CD4-positive, alpha-beta T cell treated with Interleukin-6 for 4 hours (primary cell): ENCODE measurements at regions not wholly inside any gene's neighbourhood (a gene's known extent, or its start where the extent isn't known, plus 50 kb on each side); places are given as distances from the start of the nearest gene placed in this dataset.

ENCODE experiments used
- DNase-seq: peaks from one replicate; pipeline ENCODE4 v3.0.0-alpha.2; 2020; ENCODE audit warnings: mixed read lengths

DNA sequence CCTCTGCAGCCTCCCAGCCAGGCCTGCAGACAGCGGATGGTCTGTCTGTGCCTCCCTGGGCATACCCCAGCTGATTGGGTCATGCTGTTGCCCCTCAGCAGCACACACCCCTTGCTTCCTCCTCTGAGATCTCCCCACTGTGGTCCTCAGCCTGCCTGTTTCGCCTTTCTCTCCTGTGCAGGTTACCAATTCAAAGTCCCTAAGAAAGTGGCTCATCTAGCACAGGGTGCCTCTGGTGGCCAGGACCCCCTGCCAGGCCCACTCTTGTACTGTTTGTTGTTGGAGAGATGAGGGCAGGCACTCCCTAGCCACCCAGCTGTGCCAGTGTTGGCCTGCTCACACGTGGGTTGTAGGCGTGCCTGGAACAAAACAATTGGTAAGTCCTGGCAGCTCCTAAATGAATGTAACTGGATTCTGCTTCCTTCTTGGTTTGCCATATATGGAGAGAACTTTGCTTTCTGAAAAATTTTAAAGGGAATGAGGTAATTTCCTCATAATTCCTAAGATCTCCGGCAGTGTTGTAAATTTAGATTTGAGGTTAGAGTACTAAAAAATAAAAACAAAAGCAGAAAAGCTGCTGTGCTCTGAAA lies 213.2 kb upstream of the IL12A start:
- DNase-seq, result no peak

- no peak for DNase-seq
These were observed 211.9 kb upstream of the IL12A start for GRCh38 chr3:159776779-159777178.

DNA sequence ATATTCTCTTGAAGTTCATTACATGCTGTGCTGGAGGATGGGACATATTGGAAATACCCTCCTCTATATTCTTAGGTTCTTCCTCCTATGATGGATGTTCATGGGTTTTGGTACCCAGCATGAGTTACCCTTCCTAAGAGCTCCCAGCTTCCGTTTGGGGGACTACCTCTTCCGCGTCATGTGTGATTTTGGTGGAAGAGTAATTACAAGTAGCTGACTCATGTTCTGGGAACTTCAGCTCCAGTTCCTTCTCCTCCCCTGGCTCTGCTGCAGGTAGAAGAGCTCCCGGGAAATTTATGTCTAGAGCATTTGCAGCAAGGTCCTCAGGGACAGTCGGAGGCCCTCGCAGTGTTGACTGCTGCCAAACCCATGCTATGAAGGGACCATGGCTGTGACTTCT lies 208.8 kb upstream of the IL12A start:
- no peak for DNase-seq

- DNase-seq, result no peak
These were observed 206.8 kb upstream of the IL12A start for GRCh38 chr3:159781867-159782266.

DNA sequence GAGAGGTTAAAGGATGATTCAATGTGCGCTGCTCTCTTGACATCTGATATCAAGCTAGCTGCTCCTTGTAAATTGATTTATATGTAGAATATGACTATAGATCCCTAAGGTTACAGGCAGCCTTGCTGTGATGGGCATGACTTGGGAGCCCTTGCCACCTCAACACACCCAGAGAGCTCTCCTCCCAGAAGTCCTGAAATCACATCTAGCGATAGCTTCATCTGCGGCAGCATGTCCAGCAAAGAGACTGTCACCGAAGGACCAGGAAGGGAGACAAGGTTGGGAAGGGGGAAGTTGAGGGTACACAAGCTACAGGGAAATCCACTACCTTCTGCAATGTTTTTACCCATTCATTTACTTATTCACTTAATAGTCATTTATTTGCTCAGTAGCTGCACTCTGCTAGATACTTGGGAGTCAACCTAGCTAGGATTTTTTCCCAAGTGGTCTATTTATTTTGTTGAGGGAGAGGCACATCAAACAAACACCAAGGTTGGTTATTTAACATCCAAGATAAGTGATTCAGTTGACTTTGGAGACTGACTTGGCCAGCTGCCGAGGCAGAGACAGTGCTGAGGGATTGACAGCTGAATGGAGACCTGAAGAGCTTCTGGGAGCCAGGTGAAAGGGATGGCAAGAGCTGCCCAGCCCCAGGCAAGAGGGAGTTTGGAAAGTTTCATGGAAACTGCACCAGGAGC lies 205.8 kb upstream of the IL12A start:
- no peak for DNase-seq

- no peak for DNase-seq
These were observed 204.6 kb upstream of the IL12A start for GRCh38 chr3:159783780-159784742.

GRCh38 chr3:159785273-159785708 lies 203.3 kb upstream of the IL12A start:
- no peak for DNase-seq

DNA sequence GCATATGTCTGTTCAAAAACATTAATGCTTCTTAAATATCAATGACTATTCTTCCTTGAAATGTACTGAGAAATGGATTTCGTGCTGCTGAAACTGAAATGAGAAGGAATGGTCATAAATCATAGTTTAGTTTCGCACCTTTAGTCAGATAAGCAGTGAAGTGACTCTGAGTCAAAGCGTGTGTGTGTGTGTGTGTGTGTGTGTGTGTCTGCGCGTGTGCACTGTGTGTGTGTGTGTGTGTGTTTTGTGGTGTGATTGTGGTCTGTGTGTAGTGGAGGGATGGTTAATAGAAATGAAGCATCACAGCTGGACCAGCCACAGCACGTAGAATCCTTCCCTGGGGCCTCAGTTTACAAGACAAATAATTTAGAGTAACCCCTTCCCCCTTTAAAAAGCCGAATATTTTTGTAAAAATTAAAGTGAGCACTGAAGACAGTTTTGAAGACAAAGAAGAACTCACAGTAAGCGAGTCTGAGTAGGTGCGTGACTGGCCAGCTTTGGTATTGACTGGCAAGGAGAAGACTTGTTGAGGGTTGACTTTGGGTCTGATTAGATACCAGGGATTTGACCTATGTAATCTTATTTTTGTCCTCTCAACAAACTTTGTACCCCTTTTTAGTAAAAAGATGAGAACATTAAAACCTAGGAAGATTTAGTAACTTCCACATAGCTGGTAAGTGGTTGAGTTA lies 202.0 kb upstream of the IL12A start:
- DNase-seq, result no peak

DNA sequence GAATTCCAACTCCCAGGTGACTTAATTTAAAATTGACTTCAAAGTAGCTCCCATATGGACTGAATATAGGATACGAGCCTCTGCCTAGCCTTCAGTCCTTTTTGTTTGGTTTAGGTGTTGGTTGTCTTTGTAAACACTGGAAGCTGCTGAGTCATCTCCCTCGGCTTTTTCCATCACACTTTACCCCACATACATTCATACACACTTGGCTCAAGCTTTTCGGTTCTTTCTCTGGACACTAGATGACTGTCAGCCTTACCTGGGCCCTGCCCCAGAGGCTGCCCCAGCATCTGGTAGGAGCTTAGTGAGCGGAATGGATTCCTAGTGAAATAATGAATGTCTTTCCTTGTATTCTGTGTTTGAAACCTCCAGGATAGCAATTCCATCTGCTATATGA lies 201.5 kb upstream of the IL12A start:
- no peak for DNase-seq

- no peak for DNase-seq
These were observed 200.8 kb upstream of the IL12A start for GRCh38 chr3:159787794-159788205.

GRCh38 chr3:159788291-159788690 lies 200.3 kb upstream of the IL12A start:
- DNase-seq, result no peak

GRCh38 chr3:159789017-159789416 lies 199.6 kb upstream of the IL12A start:
- DNase-seq, result no peak

GRCh38 chr3:159789742-159790635 lies 198.6 kb upstream of the IL12A start:
- no peak for DNase-seq

- DNase-seq, result no peak
These were observed 197.3 kb upstream of the IL12A start for GRCh38 chr3:159791336-159791735.

DNA sequence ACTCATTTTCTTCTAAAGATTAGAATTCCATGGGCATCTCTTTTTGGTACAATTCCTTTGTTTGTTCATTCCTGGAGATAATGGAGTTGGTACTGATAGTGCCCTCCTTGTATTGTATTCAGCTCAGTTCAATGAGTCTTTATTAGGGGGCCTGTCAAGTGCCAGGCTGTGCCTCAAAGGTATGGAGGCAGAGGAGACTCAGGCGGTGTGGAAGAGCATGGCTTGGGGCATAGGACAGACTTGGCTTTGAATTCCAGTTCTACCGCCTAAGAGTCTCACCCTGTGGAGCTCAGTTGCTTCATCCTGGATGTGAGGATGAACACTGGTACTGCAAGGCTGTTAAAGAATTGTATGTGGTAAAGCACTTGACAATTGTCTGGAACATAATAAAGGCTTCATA lies 196.6 kb upstream of the IL12A start:
- no peak for DNase-seq

DNA sequence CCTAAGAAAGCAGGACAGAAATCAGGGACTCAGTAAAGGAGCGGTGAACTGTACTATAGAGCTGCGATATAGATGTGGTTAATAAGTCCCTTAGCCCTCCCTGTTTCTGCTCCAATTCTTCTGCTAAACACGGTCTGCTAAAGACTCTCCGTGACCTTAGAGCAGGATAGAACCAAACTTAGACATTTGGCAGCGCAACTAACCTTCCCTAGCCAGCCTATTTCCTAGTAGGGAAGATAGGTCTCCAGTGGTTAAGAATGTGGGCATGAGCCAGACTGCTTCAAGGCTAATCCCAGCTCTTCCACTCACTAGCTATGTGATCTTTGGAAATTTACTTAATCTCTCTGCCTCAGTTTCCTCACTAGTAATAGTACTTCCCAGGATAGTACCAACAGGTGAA lies 193.6 kb upstream of the IL12A start:
- no peak for DNase-seq

GRCh38 chr3:159795681-159796175 lies 192.9 kb upstream of the IL12A start:
- DNase-seq, result no peak

DNA sequence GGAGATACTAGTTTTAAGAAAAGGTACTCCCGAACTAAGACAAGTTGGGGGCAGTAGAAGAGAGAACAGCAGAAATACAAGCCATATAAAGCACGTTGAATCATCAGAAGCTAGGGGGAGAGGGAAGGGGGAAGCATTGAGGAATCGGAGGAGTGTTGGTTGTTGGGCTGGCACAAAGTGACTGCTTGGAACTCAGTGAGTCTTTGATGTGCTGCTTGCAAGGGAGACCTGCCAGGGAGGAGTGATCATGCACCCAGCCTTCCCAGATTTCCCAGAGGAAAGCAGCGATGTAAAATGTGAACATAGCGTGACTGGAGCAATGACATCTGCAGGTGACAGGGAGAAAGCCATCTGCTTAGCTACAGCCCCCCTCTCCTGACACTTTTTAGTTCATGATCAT lies 192.4 kb upstream of the IL12A start:
- DNase-seq, result no peak

GRCh38 chr3:159796744-159797143 lies 191.9 kb upstream of the IL12A start:
- no peak for DNase-seq

- DNase-seq, result no peak
These were observed 190.9 kb upstream of the IL12A start for GRCh38 chr3:159797771-159798170.

DNA sequence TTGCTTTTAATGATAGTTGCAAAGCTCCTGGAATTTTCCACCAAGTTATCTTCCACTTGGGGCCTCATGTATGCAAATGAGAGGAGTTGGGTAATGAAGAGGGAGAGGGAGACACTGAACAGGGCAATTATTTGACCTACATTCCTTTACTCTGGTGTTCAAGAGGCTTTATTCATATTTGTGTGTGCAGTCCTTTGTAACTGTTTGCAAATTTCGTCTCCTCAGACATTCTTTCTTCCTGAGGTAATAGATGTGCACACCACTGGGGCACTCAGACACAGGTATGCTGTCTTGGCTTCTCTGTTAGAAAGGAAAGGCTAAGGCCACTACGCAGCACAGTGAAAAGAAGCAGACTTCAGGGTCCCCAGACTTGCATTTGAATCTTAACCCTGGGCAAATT lies 189.7 kb upstream of the IL12A start:
- no peak for DNase-seq
